HEK293T (cell line): ENCODE measurements at regions not wholly inside any gene's neighbourhood (a gene's known extent, or its start where the extent isn't known, plus 50 kb on each side); places are given as distances from the start of the nearest gene placed in this dataset.
"Not testable (repeated sequence)": the region's sequence is repeated elsewhere in the genome, so short reads cannot be mapped to it uniquely, and the experiment has no call there.

ENCODE experiments used
- BHLHE40 ChIP-seq: fragments of 450-650 bp; IDR thresholded peaks from 2 replicates; pipeline ENCODE4 v1.6.1; 2016; ENCODE audit warnings: mild to moderate bottlenecking, moderate library complexity, borderline replicate concordance
- FOXA1 ChIP-seq: fragments of 450-650 bp; IDR thresholded peaks from 2 replicates; pipeline ENCODE4 v1.6.1; 2016; ENCODE audit warnings: mild to moderate bottlenecking
- FOXM1 ChIP-seq: fragments of 450-650 bp; IDR thresholded peaks from 2 replicates; pipeline ENCODE4 v1.6.1; 2017; ENCODE audit warnings: mild to moderate bottlenecking, borderline replicate concordance
- HDGF ChIP-seq: fragments of 450-650 bp; IDR thresholded peaks from 2 replicates; pipeline ENCODE4 v1.6.1; 2017; ENCODE audit warnings: antibody characterized with exemption, borderline replicate concordance
- L3MBTL2 ChIP-seq: fragments of 450-650 bp; conservative IDR thresholded peaks from 2 replicates; pipeline ENCODE4 v1.6.1; 2016; ENCODE audit warnings: mild to moderate bottlenecking
- NFRKB ChIP-seq: fragments of 450-650 bp; IDR thresholded peaks from 2 replicates; pipeline ENCODE4 v1.6.1; 2016; ENCODE audit warnings: mild to moderate bottlenecking, moderate library complexity
- SP1 ChIP-seq: fragments of 450-650 bp; IDR thresholded peaks from 2 replicates; pipeline ENCODE4 v1.6.1; 2017
- SUZ12 ChIP-seq: fragments of 450-650 bp; IDR thresholded peaks from 2 replicates; pipeline ENCODE4 v1.6.1; 2016; ENCODE audit warnings: mild to moderate bottlenecking
- TARDBP ChIP-seq: fragments of 450-650 bp; IDR thresholded peaks from 2 replicates; pipeline ENCODE4 v1.6.1; 2016

- TF ChIP-seq FOXM1, NFRKB, BHLHE40, TARDBP, HDGF, SUZ12, SP1, L3MBTL2, FOXA1: not testable (repeated sequence)
Observed at GRCh38 chr17:27095821-27096220, 198.1 kb upstream of the WSB1 start.
